GM19395 (cell line): ENCODE measurements at regions not wholly inside any gene's neighbourhood (a gene's known extent, or its start where the extent isn't known, plus 50 kb on each side); places are given as distances from the start of the nearest gene placed in this dataset.

Experiments
- ATAC-seq: cut with Tn5 transposase; IDR thresholded peaks from one replicate; pipeline ENCODE4 v1.9.1; 2021; ENCODE audit warnings: mild to moderate bottlenecking, moderate library complexity; ENCODE audit not compliant: unreplicated experiment

- ATAC-seq, result no peak
Measured at GRCh38 chr3:117282566-117282965, 573.0 kb downstream of the TUSC7 start.

GRCh38 chr3:117285737-117286136 lies 576.2 kb downstream of the TUSC7 start:
- ATAC-seq, result no peak

GRCh38 chr3:117286488-117286887 lies 576.9 kb downstream of the TUSC7 start:
- no peak for ATAC-seq

- ATAC-seq, result no peak
Measured at GRCh38 chr3:117287602-117288001, 578.0 kb downstream of the TUSC7 start.

- no peak for ATAC-seq
Measured at GRCh38 chr3:117291476-117291875, 581.9 kb downstream of the TUSC7 start.

GRCh38 chr3:117297065-117297464 lies 587.5 kb downstream of the TUSC7 start:
- ATAC-seq, result no peak

GRCh38 chr3:117297541-117297940 lies 588.0 kb downstream of the TUSC7 start:
- no peak for ATAC-seq

- no peak for ATAC-seq
Measured at GRCh38 chr3:117298273-117298672, 588.7 kb downstream of the TUSC7 start.

GRCh38 chr3:117302428-117302827 lies 592.8 kb downstream of the TUSC7 start:
- ATAC-seq, result no peak

GRCh38 chr3:117303443-117303842 lies 593.9 kb downstream of the TUSC7 start:
- ATAC-seq, result no peak

- no peak for ATAC-seq
Measured at GRCh38 chr3:117304681-117305080, 595.1 kb downstream of the TUSC7 start.

- no peak for ATAC-seq
Measured at GRCh38 chr3:117305681-117306080, 596.1 kb downstream of the TUSC7 start.

GRCh38 chr3:117306299-117306698 lies 596.7 kb downstream of the TUSC7 start:
- peak; percentile 53 for ATAC-seq

GRCh38 chr3:117308353-117308752 lies 598.8 kb downstream of the TUSC7 start:
- ATAC-seq, result no peak

- no peak for ATAC-seq
Measured at GRCh38 chr3:117308756-117309155, 599.2 kb downstream of the TUSC7 start.

GRCh38 chr3:117310536-117310935 lies 601.0 kb downstream of the TUSC7 start:
- no peak for ATAC-seq

GRCh38 chr3:117314441-117315150 lies 605.0 kb downstream of the TUSC7 start:
- ATAC-seq, result no peak

GRCh38 chr3:117322866-117323265 lies 613.3 kb downstream of the TUSC7 start:
- no peak for ATAC-seq

GRCh38 chr3:117346901-117347300 lies 637.3 kb downstream of the TUSC7 start:
- no peak for ATAC-seq

GRCh38 chr3:117348884-117349283 lies 639.3 kb downstream of the TUSC7 start:
- no peak for ATAC-seq

GRCh38 chr3:117349566-117349965 lies 640.0 kb downstream of the TUSC7 start:
- no peak for ATAC-seq

- ATAC-seq, result no peak
Measured at GRCh38 chr3:117350371-117350770, 640.8 kb downstream of the TUSC7 start.

GRCh38 chr3:117355566-117355965 lies 646.0 kb downstream of the TUSC7 start:
- ATAC-seq, result peak; percentile 71
